GM12878 (cell line): ENCODE measurements at regions not wholly inside any gene's neighbourhood (a gene's known extent, or its start where the extent isn't known, plus 50 kb on each side); places are given as distances from the start of the nearest gene placed in this dataset.

ENCODE experiments used
- ATF7 ChIP-seq: fragments of 450-650 bp; IDR thresholded peaks from 2 replicates; pipeline ENCODE4 v1.6.1; 2016; ENCODE audit warnings: low read depth, mild to moderate bottlenecking
- BCL11A ChIP-seq: IDR thresholded peaks from 2 replicates; pipeline ENCODE4 v1.6.1; 2011; ENCODE audit warnings: low read depth, low read length
- BRCA1 ChIP-seq: IDR thresholded peaks from 2 replicates; pipeline ENCODE4 v1.6.1; 2011; ENCODE audit warnings: low read depth, low read length, improper control_type of control experiment
- CHD4 ChIP-seq: fragments of 200-600 bp; sonication (generic); IDR thresholded peaks from 2 replicates; pipeline ENCODE4 v1.6.1; 2016; ENCODE audit warnings: mild to moderate bottlenecking
- EED ChIP-seq: sonication (generic); IDR thresholded peaks from 2 replicates; pipeline ENCODE4 v1.6.1; 2016; ENCODE audit warnings: antibody characterized with exemption, low read depth
- ESRRA ChIP-seq: IDR thresholded peaks from 2 replicates; pipeline ENCODE4 v1.6.1; 2012; ENCODE audit warnings: mild to moderate bottlenecking, low read length, improper control_type of control experiment
- ETV6 ChIP-seq, 2 experiments: fragments of 450-650 bp in 1 of 2; IDR thresholded peaks in 1 of 2; conservative IDR thresholded peaks in 1 of 2; 2 replicates each; pipeline ENCODE4 v1.6.1; 2014; ENCODE audit warnings: antibody characterized with exemption in 1 of 2, borderline replicate concordance in 1 of 2, low read depth in 1 of 2, mild to moderate bottlenecking in 1 of 2, moderate library complexity in 1 of 2
- FOXM1 ChIP-seq: IDR thresholded peaks from 2 replicates; pipeline ENCODE4 v1.6.1; 2012; ENCODE audit warnings: low read depth, mild to moderate bottlenecking, inconsistent platforms, low read length, moderate library complexity
- IRF4 ChIP-seq: IDR thresholded peaks from 2 replicates; pipeline ENCODE4 v1.6.1; 2011; ENCODE audit warnings: low read depth, low read length
- MEF2B ChIP-seq: fragments of 450-650 bp; IDR thresholded peaks from 2 replicates; pipeline ENCODE4 v1.6.1; 2018; ENCODE audit warnings: mild to moderate bottlenecking, moderate library complexity; ENCODE audit not compliant: partially characterized antibody, poor library complexity, severe bottlenecking
- NR2F1 ChIP-seq: fragments of 450-650 bp; conservative IDR thresholded peaks from 2 replicates; pipeline ENCODE4 v1.6.1; 2017; ENCODE audit warnings: mild to moderate bottlenecking
- NRF1 ChIP-seq: conservative IDR thresholded peaks from 2 replicates; pipeline ENCODE4 v1.6.1; 2011; ENCODE audit warnings: mild to moderate bottlenecking, low read depth, low read length, improper control_type of control experiment
- RB1 ChIP-seq: fragments of 450-650 bp; formaldehyde crosslinking; IDR thresholded peaks from 2 replicates; pipeline ENCODE4 v1.6.1; 2017; ENCODE audit warnings: mild to moderate bottlenecking, borderline replicate concordance
- SMAD1 ChIP-seq: fragments of 450-650 bp; IDR thresholded peaks from 2 replicates; pipeline ENCODE4 v1.6.1; 2018; ENCODE audit warnings: mild to moderate bottlenecking, low read depth; ENCODE audit not compliant: partially characterized antibody
- SUPT20H ChIP-seq: IDR thresholded peaks from 2 replicates; pipeline ENCODE4 v1.6.1; 2011; ENCODE audit warnings: low read depth, mild to moderate bottlenecking, low read length, moderate library complexity, borderline replicate concordance; ENCODE audit not compliant: control insufficient read depth
- TBL1XR1 ChIP-seq: IDR thresholded peaks from 2 replicates; pipeline ENCODE4 v1.6.1; 2012; ENCODE audit warnings: low read depth, low read length, improper control_type of control experiment
- WRNIP1 ChIP-seq: IDR thresholded peaks from 2 replicates; pipeline ENCODE4 v1.6.1; 2011; ENCODE audit warnings: low read depth, low read length, improper control_type of control experiment, borderline replicate concordance
- YY1 ChIP-seq: IDR thresholded peaks from 2 replicates; pipeline ENCODE4 v1.6.1; 2011; ENCODE audit warnings: low read depth, mild to moderate bottlenecking, low read length
- ZNF207 ChIP-seq: fragments of 450-650 bp; IDR thresholded peaks from 2 replicates; pipeline ENCODE4 v1.6.1; 2014; ENCODE audit warnings: antibody characterized with exemption, mild to moderate bottlenecking, borderline replicate concordance
- ZNF24 ChIP-seq: fragments of 450-650 bp; IDR thresholded peaks from 2 replicates; pipeline ENCODE4 v1.6.1; 2017; ENCODE audit warnings: antibody characterized with exemption, mild to moderate bottlenecking
- ZZZ3 ChIP-seq: IDR thresholded peaks from 2 replicates; pipeline ENCODE4 v1.6.1; 2011; ENCODE audit warnings: low read depth; ENCODE audit not compliant: control insufficient read depth, insufficient read length
- TF ChIP-seq, protein P1 (sequence below): fragments of 450-650 bp; conservative IDR thresholded peaks from 2 replicates; pipeline ENCODE4 v1.6.1; 2017; ENCODE audit warnings: mild to moderate bottlenecking, moderate library complexity
- TF ChIP-seq, protein P2 (sequence below): fragments of 150-350 bp; IDR thresholded peaks from 2 replicates; pipeline ENCODE4 v1.6.1; 2016; ENCODE audit warnings: low read depth, low read length
- TF ChIP-seq, protein P3 (sequence below): fragments of 450-650 bp; IDR thresholded peaks from 2 replicates; pipeline ENCODE4 v1.6.1; 2017; ENCODE audit warnings: mild to moderate bottlenecking, moderate library complexity

DNA sequence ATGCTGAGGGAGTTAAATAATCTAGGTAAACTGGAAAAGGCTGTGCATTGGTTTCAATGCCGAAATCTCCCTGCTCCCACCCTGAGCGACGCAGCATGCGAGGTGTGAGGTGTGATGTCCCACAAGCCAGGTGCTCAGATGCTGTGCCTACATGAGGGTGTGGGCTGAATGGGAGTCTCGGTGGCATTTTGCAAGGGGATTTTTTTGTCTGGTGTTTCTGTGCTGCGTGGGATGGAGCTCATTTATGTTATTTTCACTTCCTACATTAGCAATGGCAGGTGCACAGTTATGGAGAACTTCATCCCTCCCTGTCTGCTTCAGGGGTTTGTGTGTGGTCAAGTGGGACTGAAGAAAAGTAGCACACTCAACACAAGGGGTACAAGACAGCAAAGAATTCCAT lies 110.2 kb upstream of the CCDC68 start (continued):
- TF ChIP-seq TBL1XR1 (0 out of 2 replicates have a peak, but pooled peaks have one; percentile 31), MEF2B (peak; percentile 67), YY1 (peak; percentile 68), BRCA1 (no peak), CHD4 (no peak), ZZZ3 (no peak), ZNF24 (0 out of 2 replicates have a peak, but pooled peaks have one; percentile 26), WRNIP1 (no peak), SMAD1 (no peak), ETV6 (conservative IDR thresholded peaks at IDR 0.05 in 1 of 2, IDR thresholded peaks at IDR 0.05 in 1 of 2; ENCODE audit: borderline replicate concordance in 1 of 2, low read depth in 1 of 2) (no peak), IRF4 (peak; percentile 88), FOXM1 (peak; percentile 91), ESRRA (no peak), ATF7 (peak; percentile 80), EED (peak; percentile 55), RB1 (no peak), SUPT20H (no peak), NR2F1 (no peak; the same call in 1 of the 2 replicates), ZNF207 (no peak), NRF1 (no peak), BCL11A (peak; percentile 97)
- TF ChIP-seq, protein P1, sequence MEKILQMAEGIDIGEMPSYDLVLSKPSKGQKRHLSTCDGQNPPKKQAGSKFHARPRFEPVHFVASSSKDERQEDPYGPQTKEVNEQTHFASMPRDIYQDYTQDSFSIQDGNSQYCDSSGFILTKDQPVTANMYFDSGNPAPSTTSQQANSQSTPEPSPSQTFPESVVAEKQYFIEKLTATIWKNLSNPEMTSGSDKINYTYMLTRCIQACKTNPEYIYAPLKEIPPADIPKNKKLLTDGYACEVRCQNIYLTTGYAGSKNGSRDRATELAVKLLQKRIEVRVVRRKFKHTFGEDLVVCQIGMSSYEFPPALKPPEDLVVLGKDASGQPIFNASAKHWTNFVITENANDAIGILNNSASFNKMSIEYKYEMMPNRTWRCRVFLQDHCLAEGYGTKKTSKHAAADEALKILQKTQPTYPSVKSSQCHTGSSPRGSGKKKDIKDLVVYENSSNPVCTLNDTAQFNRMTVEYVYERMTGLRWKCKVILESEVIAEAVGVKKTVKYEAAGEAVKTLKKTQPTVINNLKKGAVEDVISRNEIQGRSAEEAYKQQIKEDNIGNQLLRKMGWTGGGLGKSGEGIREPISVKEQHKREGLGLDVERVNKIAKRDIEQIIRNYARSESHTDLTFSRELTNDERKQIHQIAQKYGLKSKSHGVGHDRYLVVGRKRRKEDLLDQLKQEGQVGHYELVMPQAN: no peak
- TF ChIP-seq, protein P2, sequence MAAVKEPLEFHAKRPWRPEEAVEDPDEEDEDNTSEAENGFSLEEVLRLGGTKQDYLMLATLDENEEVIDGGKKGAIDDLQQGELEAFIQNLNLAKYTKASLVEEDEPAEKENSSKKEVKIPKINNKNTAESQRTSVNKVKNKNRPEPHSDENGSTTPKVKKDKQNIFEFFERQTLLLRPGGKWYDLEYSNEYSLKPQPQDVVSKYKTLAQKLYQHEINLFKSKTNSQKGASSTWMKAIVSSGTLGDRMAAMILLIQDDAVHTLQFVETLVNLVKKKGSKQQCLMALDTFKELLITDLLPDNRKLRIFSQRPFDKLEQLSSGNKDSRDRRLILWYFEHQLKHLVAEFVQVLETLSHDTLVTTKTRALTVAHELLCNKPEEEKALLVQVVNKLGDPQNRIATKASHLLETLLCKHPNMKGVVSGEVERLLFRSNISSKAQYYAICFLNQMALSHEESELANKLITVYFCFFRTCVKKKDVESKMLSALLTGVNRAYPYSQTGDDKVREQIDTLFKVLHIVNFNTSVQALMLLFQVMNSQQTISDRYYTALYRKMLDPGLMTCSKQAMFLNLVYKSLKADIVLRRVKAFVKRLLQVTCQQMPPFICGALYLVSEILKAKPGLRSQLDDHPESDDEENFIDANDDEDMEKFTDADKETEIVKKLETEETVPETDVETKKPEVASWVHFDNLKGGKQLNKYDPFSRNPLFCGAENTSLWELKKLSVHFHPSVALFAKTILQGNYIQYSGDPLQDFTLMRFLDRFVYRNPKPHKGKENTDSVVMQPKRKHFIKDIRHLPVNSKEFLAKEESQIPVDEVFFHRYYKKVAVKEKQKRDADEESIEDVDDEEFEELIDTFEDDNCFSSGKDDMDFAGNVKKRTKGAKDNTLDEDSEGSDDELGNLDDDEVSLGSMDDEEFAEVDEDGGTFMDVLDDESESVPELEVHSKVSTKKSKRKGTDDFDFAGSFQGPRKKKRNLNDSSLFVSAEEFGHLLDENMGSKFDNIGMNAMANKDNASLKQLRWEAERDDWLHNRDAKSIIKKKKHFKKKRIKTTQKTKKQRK: no peak
- TF ChIP-seq, protein P3, sequence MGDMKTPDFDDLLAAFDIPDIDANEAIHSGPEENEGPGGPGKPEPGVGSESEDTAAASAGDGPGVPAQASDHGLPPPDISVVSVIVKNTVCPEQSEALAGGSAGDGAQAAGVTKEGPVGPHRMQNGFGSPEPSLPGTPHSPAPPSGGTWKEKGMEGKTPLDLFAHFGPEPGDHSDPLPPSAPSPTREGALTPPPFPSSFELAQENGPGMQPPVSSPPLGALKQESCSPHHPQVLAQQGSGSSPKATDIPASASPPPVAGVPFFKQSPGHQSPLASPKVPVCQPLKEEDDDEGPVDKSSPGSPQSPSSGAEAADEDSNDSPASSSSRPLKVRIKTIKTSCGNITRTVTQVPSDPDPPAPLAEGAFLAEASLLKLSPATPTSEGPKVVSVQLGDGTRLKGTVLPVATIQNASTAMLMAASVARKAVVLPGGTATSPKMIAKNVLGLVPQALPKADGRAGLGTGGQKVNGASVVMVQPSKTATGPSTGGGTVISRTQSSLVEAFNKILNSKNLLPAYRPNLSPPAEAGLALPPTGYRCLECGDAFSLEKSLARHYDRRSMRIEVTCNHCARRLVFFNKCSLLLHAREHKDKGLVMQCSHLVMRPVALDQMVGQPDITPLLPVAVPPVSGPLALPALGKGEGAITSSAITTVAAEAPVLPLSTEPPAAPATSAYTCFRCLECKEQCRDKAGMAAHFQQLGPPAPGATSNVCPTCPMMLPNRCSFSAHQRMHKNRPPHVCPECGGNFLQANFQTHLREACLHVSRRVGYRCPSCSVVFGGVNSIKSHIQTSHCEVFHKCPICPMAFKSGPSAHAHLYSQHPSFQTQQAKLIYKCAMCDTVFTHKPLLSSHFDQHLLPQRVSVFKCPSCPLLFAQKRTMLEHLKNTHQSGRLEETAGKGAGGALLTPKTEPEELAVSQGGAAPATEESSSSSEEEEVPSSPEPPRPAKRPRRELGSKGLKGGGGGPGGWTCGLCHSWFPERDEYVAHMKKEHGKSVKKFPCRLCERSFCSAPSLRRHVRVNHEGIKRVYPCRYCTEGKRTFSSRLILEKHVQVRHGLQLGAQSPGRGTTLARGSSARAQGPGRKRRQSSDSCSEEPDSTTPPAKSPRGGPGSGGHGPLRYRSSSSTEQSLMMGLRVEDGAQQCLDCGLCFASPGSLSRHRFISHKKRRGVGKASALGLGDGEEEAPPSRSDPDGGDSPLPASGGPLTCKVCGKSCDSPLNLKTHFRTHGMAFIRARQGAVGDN: peak; percentile 84
